HepG2 (cell line): ENCODE measurements at regions not wholly inside any gene's neighbourhood (a gene's known extent, or its start where the extent isn't known, plus 50 kb on each side); places are given as distances from the start of the nearest gene placed in this dataset.

Experiments used
- ATAC-seq: fragments of 200-7000 bp; cut with Tn5 transposase; 3 replicates; pipeline ENCODE4 v1.9.1; 2020; ENCODE audit warnings: mild to moderate bottlenecking, moderate library complexity
- BruUV-seq: library from RNA; stranded (reverse); fragments of 400-500 nt; replicated peaks from 2 replicates; lab custom pipeline; 2021; lab: Mats Ljungman, UMichigan
- CTCF ChIA-PET: fragments of 300-600 bp; formaldehyde crosslinking; extraction: SDS; loops from one replicate; lab custom pipeline; 2021; ENCODE audit warnings: low total read pairs, inconsistent platforms, low intra/inter-chr PET ratio; lab: Yijun Ruan, JAX
- POLR2A ChIA-PET: fragments of 350-600 bp; sonication (Branson Sonifier 250); formaldehyde crosslinking; loops from one replicate; lab custom pipeline; 2020; ENCODE audit warnings: antibody characterized with exemption, inconsistent platforms; lab: Yijun Ruan, JAX
- DNase-seq: peaks from one replicate; pipeline ENCODE4 v3.0.0-alpha.2; 2015; ENCODE audit warnings: low spot score
- FAIRE-seq: peaks from 3 replicates; lab custom pipeline; 2011; peaks lifted over from hg19 to GRCh38; lab: Jason Lieb, UNC
- H2AFZ ChIP-seq: one replicate; pipeline ENCODE4 v1.6.1; 2011; ENCODE audit warnings: low read length, inconsistent platforms
- H3K27ac ChIP-seq: fragments of 300-600 bp; 3 replicates; pipeline ENCODE4 v1.8.0; 2011; ENCODE audit warnings: mixed run types, mild to moderate bottlenecking, mixed read lengths, low read length, inconsistent platforms; ENCODE audit not compliant: insufficient read depth; ENCODE audit errors: extremely low read length
- H3K27me3 ChIP-seq, 2 experiments: fragments of 200-600 bp in 1 of 2; 2 replicates in 1 of 2; 3 replicates in 1 of 2; pipeline versions ENCODE4 v1.6.0 to v1.8.0; 2011; ENCODE audit warnings: low read length in 2 of 2, mild to moderate bottlenecking in 2 of 2, moderate library complexity in 2 of 2, inconsistent platforms in 1 of 2; ENCODE audit not compliant: insufficient read depth in 2 of 2, control insufficient read depth in 1 of 2
- H3K36me3 ChIP-seq, 2 experiments: fragments of 200-600 bp in 1 of 2; replicated peaks in 1 of 2; 2 replicates in 1 of 2; 3 replicates in 1 of 2; pipeline versions ENCODE4 v1.5.1 to v1.8.0; 2011; ENCODE audit warnings: low read length in 2 of 2, inconsistent platforms in 1 of 2; ENCODE audit not compliant: insufficient read depth in 2 of 2, control insufficient read depth in 1 of 2
- H3K4me1 ChIP-seq: 2 replicates; pipeline ENCODE4 v1.5.1; 2012; ENCODE audit warnings: low read length, inconsistent platforms; ENCODE audit not compliant: insufficient read depth
- H3K4me2 ChIP-seq: 2 replicates; pipeline ENCODE4 v1.6.0; 2011; ENCODE audit warnings: low read depth, low read length, inconsistent platforms
- H3K4me3 ChIP-seq, 3 experiments: fragments of 200-600 bp in 1 of 3; sonication (generic), shearing (Covaris generic) in 1 of 3; replicated peaks in 1 of 3; 2 replicates each; pipeline ENCODE4 v1.5.1; 2011 to 2016; ENCODE audit warnings: low read length in 3 of 3, inconsistent platforms in 2 of 3, low read depth in 2 of 3, mild to moderate bottlenecking in 2 of 3, control low read depth in 1 of 3, mixed read lengths in 1 of 3; ENCODE audit not compliant: insufficient read depth in 1 of 3
- H3K79me2 ChIP-seq: one replicate; pipeline ENCODE4 v1.6.1; 2011; ENCODE audit warnings: low read length, inconsistent platforms; ENCODE audit not compliant: insufficient read depth
- H3K9ac ChIP-seq: 2 replicates; pipeline ENCODE4 v1.6.0; 2011; ENCODE audit warnings: mild to moderate bottlenecking, low read depth, low read length, inconsistent platforms; ENCODE audit not compliant: insufficient read depth
- H3K9me3 ChIP-seq: 2 replicates; pipeline ENCODE4 v1.5.1; 2012; ENCODE audit warnings: mild to moderate bottlenecking, low read length
- H4K20me1 ChIP-seq: 2 replicates; pipeline ENCODE4 v1.6.0; 2011; ENCODE audit warnings: inconsistent platforms, mild to moderate bottlenecking, low read length, moderate library complexity; ENCODE audit not compliant: insufficient read depth
- ATF2 ChIP-seq: sonication (generic); formaldehyde crosslinking; IDR thresholded peaks from 2 replicates; pipeline ENCODE4 v1.4.0; 2020; ENCODE audit warnings: missing genetic modification reagents
- ATF7 ChIP-seq, 2 experiments: fragments of 450-650 bp in 1 of 2; sonication (generic) in 1 of 2; formaldehyde crosslinking in 1 of 2; IDR thresholded peaks; 2 replicates each; pipeline versions ENCODE4 v1.4.0 to v1.6.1; 2016 to 2020; ENCODE audit warnings: antibody characterized with exemption in 1 of 2, mild to moderate bottlenecking in 1 of 2, missing genetic modification reagents in 1 of 2
- CREB1 ChIP-seq, 2 experiments: fragments of 450-650 bp in 1 of 2; IDR thresholded peaks; 2 replicates each; pipeline ENCODE4 v1.6.1; 2016 to 2017; ENCODE audit warnings: control low read depth in 1 of 2, mild to moderate bottlenecking in 1 of 2, missing compliant biosample characterization in 1 of 2, missing genetic modification characterization in 1 of 2
- KDM5A ChIP-seq: fragments of 200-600 bp; sonication (generic); IDR thresholded peaks from 2 replicates; pipeline ENCODE4 v1.7.0; 2018; ENCODE audit warnings: antibody characterized with exemption, mild to moderate bottlenecking, low read length, borderline replicate concordance
- NFIC ChIP-seq: IDR thresholded peaks from 2 replicates; pipeline ENCODE4 v1.6.1; 2012; ENCODE audit warnings: mild to moderate bottlenecking, low read length, inconsistent platforms
- NFKB2 ChIP-seq: sonication (generic); formaldehyde crosslinking; IDR thresholded peaks from 2 replicates; pipeline ENCODE4 v1.4.0; 2020; ENCODE audit warnings: missing genetic modification reagents, borderline replicate concordance
- PLRG1 ChIP-seq: fragments of 450-650 bp; conservative IDR thresholded peaks from 2 replicates; pipeline ENCODE4 v1.6.1; 2016
- SP4 ChIP-seq: sonication (generic); formaldehyde crosslinking; IDR thresholded peaks from 2 replicates; pipeline ENCODE4 v1.8.1; 2023; ENCODE audit warnings: mild to moderate bottlenecking, missing genetic modification reagents
- TOE1 ChIP-seq: sonication (generic); formaldehyde crosslinking; IDR thresholded peaks from 2 replicates; pipeline ENCODE4 v1.4.0; 2020; ENCODE audit warnings: mild to moderate bottlenecking, missing genetic modification reagents
- ZBTB1 ChIP-seq: sonication (generic); formaldehyde crosslinking; IDR thresholded peaks from 2 replicates; pipeline ENCODE4 v1.4.0; 2020; ENCODE audit warnings: missing genetic modification reagents, borderline replicate concordance
- ZC3H13 ChIP-seq: sonication (generic); formaldehyde crosslinking; IDR thresholded peaks from 2 replicates; pipeline ENCODE4 v1.8.1; 2023; ENCODE audit warnings: mild to moderate bottlenecking, missing genetic modification reagents, moderate library complexity
- ZNF101 ChIP-seq: sonication (generic); formaldehyde crosslinking; IDR thresholded peaks from 2 replicates; pipeline ENCODE4 v1.4.0; 2020; ENCODE audit warnings: mild to moderate bottlenecking, low read depth, missing genetic modification reagents, borderline replicate concordance
- ZNF12 ChIP-seq: sonication (generic); formaldehyde crosslinking; IDR thresholded peaks from 2 replicates; pipeline ENCODE4 v1.5.0; 2020; ENCODE audit warnings: missing genetic modification reagents
- ZNF207 ChIP-seq: fragments of 450-650 bp; IDR thresholded peaks from 2 replicates; pipeline ENCODE4 v1.6.1; 2016; ENCODE audit warnings: antibody characterized with exemption, borderline replicate concordance
- ZNF256 ChIP-seq: sonication (generic); formaldehyde crosslinking; conservative IDR thresholded peaks from 2 replicates; pipeline ENCODE4 v1.4.0; 2020; ENCODE audit warnings: missing genetic modification reagents
- ZNF672 ChIP-seq: sonication (generic); formaldehyde crosslinking; IDR thresholded peaks from 2 replicates; pipeline ENCODE4 v1.8.1; 2022; ENCODE audit warnings: missing genetic modification reagents
- ZNF792 ChIP-seq: IDR thresholded peaks from 2 replicates; pipeline ENCODE4 v1.6.1; 2016
- ZSCAN12 ChIP-seq: sonication (generic); formaldehyde crosslinking; IDR thresholded peaks from 2 replicates; pipeline ENCODE4 v1.9.0; 2021; ENCODE audit warnings: mild to moderate bottlenecking, missing genetic modification reagents
- WGBS: methylation state at CpG from one replicate; pipeline ENCODE4 v1.1.6; 2017; ENCODE audit warnings: low lambda C conversion rate; 5-methylcytosine and 5-hydroxymethylcytosine counted together
- in situ Hi-C: cut with HindIII; loops from 2 replicates; pipeline ENCODE4 v1.10.0; 2017; ENCODE audit warnings: low pct_unique_long_range_greater_than_20kb; ENCODE audit not compliant: extremely low pct_ligation_motif_present
- intact Hi-C: fragments of 100-400 bp; cut with micrococcal nuclease; formaldehyde crosslinking; loops from one replicate; pipeline ENCODE4 v1.10.0; 2022; ENCODE audit not compliant: unreplicated experiment
- TF ChIP-seq, protein P1 (sequence below): sonication (generic); formaldehyde crosslinking; IDR thresholded peaks from 2 replicates; pipeline ENCODE4 v1.4.0; 2020; ENCODE audit warnings: missing genetic modification reagents
- TF ChIP-seq, protein P2 (sequence below): sonication (generic); formaldehyde crosslinking; IDR thresholded peaks from 2 replicates; pipeline ENCODE4 v1.5.0; 2020; ENCODE audit warnings: missing genetic modification reagents

- Histone ChIP-seq H3K9me3 (0 out of 2 replicates have a peak, but pooled peaks cover 6% of the 10 kb centered on the region), H3K27ac (no peak overlapping the region), H3K4me3 (no peak overlapping the region), H3K79me2 (no peaks in the 10 kb centered on the region), H3K36me3 (no peaks in the 10 kb centered on the region), H2AFZ (no peak overlapping the region), H3K9ac (no peak overlapping the region), H3K4me1 (no peaks in the 10 kb centered on the region), H4K20me1 (no peaks in the 10 kb centered on the region), H3K27me3 (no peaks in the 10 kb centered on the region), H3K4me2 (no peak overlapping the region)
- intact Hi-C loops, result no loop called here
- BruUV-seq, result no TSS peak
- ChIA-PET CTCF (no interaction called here), POLR2A (no interaction called here)
- ATAC-seq (no peak), FAIRE-seq (no peak), DNase-seq (no peak)
- TF ChIP-seq ZNF207 (no peak), KDM5A (no peak), ZNF12 (no peak), PLRG1 (no peak), NFIC (no peak), ATF7 (IDR thresholded peaks at IDR 0.05) (no peak), ATF7 (CRISPR knock-in tag; IDR thresholded peaks at IDR 0.05) (no peak), ZNF256 (no peak), NFKB2 (CRISPR knock-in tag) (no peak), SP4 (CRISPR knock-in tag) (no peak), ZBTB1 (CRISPR knock-in tag) (no peak), TOE1 (no peak), ZNF792 (no peak), ZC3H13 (CRISPR knock-in tag) (no peak), ZSCAN12 (CRISPR knock-in tag) (no peak), ZNF672 (CRISPR knock-in tag) (no peak), ATF2 (CRISPR knock-in tag) (no peak), CREB1 (IDR thresholded peaks at IDR 0.05) (no peak), CREB1 (CRISPR knock-in tag; IDR thresholded peaks at IDR 0.05) (no peak), ZNF101 (no peak)
- TF ChIP-seq, protein P1, sequence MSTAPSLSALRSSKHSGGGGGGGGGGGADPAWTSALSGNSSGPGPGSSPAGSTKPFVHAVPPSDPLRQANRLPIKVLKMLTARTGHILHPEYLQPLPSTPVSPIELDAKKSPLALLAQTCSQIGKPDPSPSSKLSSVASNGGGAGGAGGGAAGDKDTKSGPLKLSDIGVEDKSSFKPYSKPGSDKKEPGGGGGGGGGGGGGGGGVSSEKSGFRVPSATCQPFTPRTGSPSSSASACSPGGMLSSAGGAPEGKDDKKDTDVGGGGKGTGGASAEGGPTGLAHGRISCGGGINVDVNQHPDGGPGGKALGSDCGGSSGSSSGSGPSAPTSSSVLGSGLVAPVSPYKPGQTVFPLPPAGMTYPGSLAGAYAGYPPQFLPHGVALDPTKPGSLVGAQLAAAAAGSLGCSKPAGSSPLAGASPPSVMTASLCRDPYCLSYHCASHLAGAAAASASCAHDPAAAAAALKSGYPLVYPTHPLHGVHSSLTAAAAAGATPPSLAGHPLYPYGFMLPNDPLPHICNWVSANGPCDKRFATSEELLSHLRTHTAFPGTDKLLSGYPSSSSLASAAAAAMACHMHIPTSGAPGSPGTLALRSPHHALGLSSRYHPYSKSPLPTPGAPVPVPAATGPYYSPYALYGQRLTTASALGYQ, result no peak
- TF ChIP-seq, protein P2, sequence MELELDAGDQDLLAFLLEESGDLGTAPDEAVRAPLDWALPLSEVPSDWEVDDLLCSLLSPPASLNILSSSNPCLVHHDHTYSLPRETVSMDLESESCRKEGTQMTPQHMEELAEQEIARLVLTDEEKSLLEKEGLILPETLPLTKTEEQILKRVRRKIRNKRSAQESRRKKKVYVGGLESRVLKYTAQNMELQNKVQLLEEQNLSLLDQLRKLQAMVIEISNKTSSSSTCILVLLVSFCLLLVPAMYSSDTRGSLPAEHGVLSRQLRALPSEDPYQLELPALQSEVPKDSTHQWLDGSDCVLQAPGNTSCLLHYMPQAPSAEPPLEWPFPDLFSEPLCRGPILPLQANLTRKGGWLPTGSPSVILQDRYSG, result no peak
- WGBS, result 18% methylated on average over 4 of the region's 7 CpGs
- in situ Hi-C loops, result no loop called here
Observed at GRCh38 chr16:55051571-55052347, 121.1 kb downstream of the IRX5 start.
